Daoy (cell line): ENCODE measurements at regions not wholly inside any gene's neighbourhood (a gene's known extent, or its start where the extent isn't known, plus 50 kb on each side); places are given as distances from the start of the nearest gene placed in this dataset.
A peak's percentile ranks its signal among the peaks of the same experiment; 100 is the strongest.
"Not testable (repeated sequence)": the region's sequence is repeated elsewhere in the genome, so short reads cannot be mapped to it uniquely, and the experiment has no call there.

Experiments
- DNase-seq: peaks from one replicate; pipeline ENCODE4 v3.0.0-alpha.2; 2015; ENCODE audit warnings: low read depth

DNA sequence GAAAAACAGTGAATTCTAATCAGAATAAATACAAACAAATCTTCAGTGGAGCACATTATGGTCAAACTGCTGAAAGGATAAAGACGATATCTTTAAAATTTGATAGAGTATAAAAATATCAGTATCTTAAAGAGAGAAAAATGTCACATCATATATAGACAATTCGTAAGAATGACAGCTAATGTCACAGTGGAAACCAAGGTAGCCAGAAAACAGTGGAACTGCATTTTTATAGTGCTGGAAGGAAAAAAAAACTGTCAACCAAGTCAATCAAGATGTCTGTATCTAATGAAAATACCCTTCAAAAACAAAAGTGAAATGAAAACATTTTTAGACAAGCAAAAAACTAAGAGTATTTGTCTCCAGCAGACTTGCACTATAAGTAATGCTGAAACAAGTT is 73.4 kb upstream of the HMGXB4 start:
- no peak for DNase-seq

GRCh38 chr22:35186492-35186891 is 70.8 kb upstream of the HMGXB4 start:
- DNase-seq = no peak

DNA sequence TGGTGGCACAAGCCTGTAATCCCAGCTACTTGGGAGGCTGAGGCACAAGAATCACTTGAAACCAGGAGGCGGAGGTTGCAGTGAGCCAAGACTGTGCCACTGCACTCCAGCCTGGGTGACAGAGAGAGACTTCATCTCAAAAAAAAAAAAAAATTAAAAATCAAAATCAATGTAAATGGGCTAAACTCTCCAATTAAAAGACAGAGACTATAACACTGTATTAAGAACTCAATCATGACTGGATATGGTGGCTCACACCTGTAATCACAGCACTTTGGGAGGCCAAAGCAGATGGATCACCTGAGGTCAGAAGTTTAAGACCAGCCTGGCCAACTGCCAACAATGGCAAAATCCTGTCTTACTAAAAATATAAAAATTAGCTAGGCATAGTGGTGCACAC is 68.4 kb upstream of the HMGXB4 start:
- DNase-seq = not testable (repeated sequence)

- DNase-seq = no peak
Measured at GRCh38 chr22:35189559-35189958, 67.7 kb upstream of the HMGXB4 start.

- DNase-seq = peak; percentile 83
Measured at GRCh38 chr22:35191412-35191811, 65.9 kb upstream of the HMGXB4 start.

DNA sequence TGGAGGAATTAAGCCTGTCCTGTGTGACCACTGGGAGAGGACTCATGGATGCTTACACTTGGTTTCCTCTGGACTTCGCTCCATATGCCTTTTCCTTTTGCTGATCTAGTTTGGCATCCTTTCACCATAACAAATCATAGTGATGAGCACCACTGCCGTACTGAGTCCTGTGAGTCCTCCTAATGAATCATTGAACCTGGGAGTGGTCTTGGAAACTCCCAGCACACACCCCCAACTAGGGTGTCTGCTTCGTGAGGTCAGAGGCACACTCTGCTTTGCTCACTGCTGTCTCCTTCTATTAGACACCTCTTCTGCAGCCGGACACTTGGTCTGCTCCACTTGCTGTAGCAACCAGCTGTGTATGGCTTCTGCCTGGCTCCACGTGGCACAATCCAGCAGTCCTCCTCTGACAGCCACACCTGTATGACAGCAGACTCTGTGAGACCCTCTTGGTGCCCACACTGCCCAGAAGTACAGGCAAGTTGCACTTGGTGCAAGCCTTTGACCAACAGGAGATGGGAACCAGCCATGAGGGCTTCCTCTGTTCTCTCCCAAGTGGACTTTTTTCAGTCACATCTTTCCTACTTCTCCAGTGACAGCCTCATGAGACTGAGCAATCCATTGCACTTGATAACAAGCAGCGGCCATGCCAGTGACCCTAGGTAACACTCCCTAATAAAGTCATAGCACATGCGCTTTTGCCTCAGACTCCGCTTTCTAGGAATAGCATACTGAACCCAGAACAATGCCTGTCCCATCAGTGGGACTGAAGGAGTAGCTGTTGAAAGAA is 65.0 kb upstream of the HMGXB4 start:
- peak; percentile 73 for DNase-seq

DNA sequence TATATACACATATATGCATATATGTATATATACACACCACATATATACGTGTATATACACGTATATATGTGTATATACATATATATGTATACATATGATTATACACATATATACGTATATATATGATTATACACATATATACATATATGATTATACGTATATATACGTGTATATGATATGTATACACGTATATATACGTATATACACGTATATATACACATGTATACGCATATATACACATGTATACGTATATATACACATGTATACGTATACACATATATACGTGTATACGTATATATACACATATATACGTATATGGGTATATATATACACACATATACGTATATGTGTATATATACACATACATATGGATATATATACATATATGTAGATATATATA is 62.1 kb upstream of the HMGXB4 start:
- DNase-seq = no peak

DNA sequence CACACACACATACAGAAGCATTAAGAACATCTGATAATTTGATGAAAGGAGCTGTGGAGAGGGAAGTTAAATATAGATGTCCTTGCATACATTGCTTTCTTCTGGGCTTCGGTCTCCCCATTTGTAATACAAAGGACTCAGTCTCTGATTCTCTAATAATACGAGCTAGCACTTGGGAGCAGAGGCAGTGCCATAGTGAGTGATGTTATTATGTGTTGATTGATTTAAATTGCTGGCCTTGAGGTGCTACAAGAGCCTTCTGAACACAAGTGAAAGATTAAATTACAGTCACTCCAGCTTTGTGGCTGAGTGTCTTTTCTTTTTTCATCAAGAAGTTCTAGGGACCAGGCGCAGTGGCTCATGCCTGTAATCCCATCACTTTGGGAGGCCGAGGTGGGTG is 61.5 kb upstream of the HMGXB4 start:
- no peak for DNase-seq

GRCh38 chr22:35197071-35197470 is 60.2 kb upstream of the HMGXB4 start:
- no peak for DNase-seq

- no peak for DNase-seq
Measured at GRCh38 chr22:35197886-35198285, 59.4 kb upstream of the HMGXB4 start.

GRCh38 chr22:35198738-35199137 is 58.6 kb upstream of the HMGXB4 start:
- no peak for DNase-seq

DNA sequence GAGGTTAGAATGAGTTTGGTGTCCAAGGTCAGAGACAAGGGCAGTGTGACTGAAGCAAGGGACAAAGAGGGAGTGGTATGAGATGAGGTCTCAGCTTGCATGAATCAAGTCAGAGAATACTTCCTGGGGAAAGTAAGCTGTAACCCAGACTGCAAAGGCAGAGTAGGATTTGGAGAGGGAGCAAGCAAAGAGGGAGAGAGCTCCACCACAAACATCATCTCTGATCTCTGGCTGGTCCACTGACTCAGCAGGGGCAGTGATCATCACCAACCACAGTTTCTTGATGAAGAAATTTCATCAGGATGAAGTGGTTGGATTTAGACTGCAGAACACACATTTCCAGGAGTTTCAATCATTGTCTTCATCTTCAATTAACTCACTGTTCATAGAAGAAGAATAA is 54.9 kb upstream of the HMGXB4 start:
- no peak for DNase-seq

DNA sequence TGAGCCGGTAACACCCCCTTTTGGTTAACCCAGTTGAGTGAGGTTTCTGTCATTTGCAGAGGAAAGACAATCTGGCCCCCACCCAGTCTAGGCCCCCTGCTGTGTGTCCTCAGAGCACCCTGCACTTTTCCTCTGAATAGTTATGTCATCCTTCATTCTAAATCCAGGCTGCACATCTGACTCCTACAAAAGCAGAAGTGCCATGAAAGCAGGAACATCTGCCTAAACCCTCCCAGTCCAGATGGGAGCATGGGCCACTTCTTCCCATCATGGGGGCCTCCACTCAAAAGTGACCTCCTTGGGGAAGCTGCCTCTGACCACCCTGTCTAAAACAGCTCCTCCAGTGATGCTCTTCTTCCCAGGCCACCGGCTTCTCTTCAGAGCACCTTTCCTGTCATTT is 53.7 kb upstream of the HMGXB4 start:
- DNase-seq = no peak

GRCh38 chr22:35204807-35205775 is 52.2 kb upstream of the HMGXB4 start:
- DNase-seq = no peak

GRCh38 chr22:35205961-35206360 is 51.3 kb upstream of the HMGXB4 start:
- DNase-seq = peak; percentile 42

GRCh38 chr22:35206889-35207288 is 50.4 kb upstream of the HMGXB4 start:
- no peak for DNase-seq
